ENCODE measurements at regions not wholly inside any gene's neighbourhood (a gene's known extent, or its start where the extent isn't known, plus 50 kb on each side); places are given as distances from the start of the nearest gene placed in this dataset.
A peak's percentile ranks its signal among the peaks of the same experiment; 100 is the strongest.

GRCh38 chr13:34452831-34453230, 489.2 kb upstream of the NBEA start:
- no peak for DNase-seq (ENCODE audit: low spot score)
- in situ Hi-C loops (cut with HindIII; ENCODE audit: low sequenced_read_pairs) = no loop called here

- in situ Hi-C loops (cut with HindIII; ENCODE audit: low sequenced_read_pairs) = no loop called here
- DNase-seq (ENCODE audit: low spot score) = no peak
These were observed 483.0 kb upstream of the NBEA start for GRCh38 chr13:34458756-34459715.

GRCh38 chr13:34459856-34460255, 482.2 kb upstream of the NBEA start:
- no peak for DNase-seq (ENCODE audit: low spot score)
- in situ Hi-C loops (cut with HindIII; ENCODE audit: low sequenced_read_pairs) = no loop called here

GRCh38 chr13:34462843-34463242, 479.2 kb upstream of the NBEA start:
- in situ Hi-C loops (cut with HindIII; ENCODE audit: low sequenced_read_pairs) = no loop called here
- DNase-seq (ENCODE audit: low spot score) = no peak

GRCh38 chr13:34464011-34464410, 478.1 kb upstream of the NBEA start:
- no peak for DNase-seq (ENCODE audit: low spot score)
- in situ Hi-C loops (cut with HindIII; ENCODE audit: low sequenced_read_pairs) = no loop called here

GRCh38 chr13:34465423-34465922, 476.6 kb upstream of the NBEA start:
- DNase-seq (ENCODE audit: low spot score) = no peak

GRCh38 chr13:34466301-34466700, 475.8 kb upstream of the NBEA start:
- DNase-seq (ENCODE audit: low spot score) = no peak
- in situ Hi-C loops (cut with HindIII; ENCODE audit: low sequenced_read_pairs) = no loop called here

More at GRCh38 chr13:34465423-34465922, 476.6 kb upstream of the NBEA start:
- in situ Hi-C loops (cut with HindIII; ENCODE audit: low sequenced_read_pairs) = no loop called here

GRCh38 chr13:34467450-34468083, 474.5 kb upstream of the NBEA start:
- DNase-seq (ENCODE audit: low spot score) = no peak
- in situ Hi-C loops (cut with HindIII; ENCODE audit: low sequenced_read_pairs) = no loop called here

- no peak for DNase-seq (ENCODE audit: low spot score)
- in situ Hi-C loops (cut with HindIII; ENCODE audit: low sequenced_read_pairs) = no loop called here
These were observed 472.7 kb upstream of the NBEA start for GRCh38 chr13:34469196-34469986.

GRCh38 chr13:34474187-34474868, 467.7 kb upstream of the NBEA start:
- in situ Hi-C loops (cut with HindIII; ENCODE audit: low sequenced_read_pairs) = no loop called here

GRCh38 chr13:34478376-34478775, 463.7 kb upstream of the NBEA start:
- DNase-seq (ENCODE audit: low spot score) = no peak
- in situ Hi-C loops (cut with HindIII; ENCODE audit: low sequenced_read_pairs) = no loop called here

More at GRCh38 chr13:34474187-34474868, 467.7 kb upstream of the NBEA start:
- no peak for DNase-seq (ENCODE audit: low spot score)

GRCh38 chr13:34502011-34502410, 440.1 kb upstream of the NBEA start:
- in situ Hi-C loops (cut with HindIII; ENCODE audit: low sequenced_read_pairs) = no loop called here
- no peak for DNase-seq (ENCODE audit: low spot score)

GRCh38 chr13:34502621-34503020, 439.4 kb upstream of the NBEA start:
- no peak for DNase-seq (ENCODE audit: low spot score)
- in situ Hi-C loops (cut with HindIII; ENCODE audit: low sequenced_read_pairs) = no loop called here

GRCh38 chr13:34506796-34507195, 435.3 kb upstream of the NBEA start:
- no peak for DNase-seq (ENCODE audit: low spot score)
- in situ Hi-C loops (cut with HindIII; ENCODE audit: low sequenced_read_pairs) = no loop called here

- DNase-seq (ENCODE audit: low spot score) = no peak
- in situ Hi-C loops (cut with HindIII; ENCODE audit: low sequenced_read_pairs) = no loop called here
These were observed 434.4 kb upstream of the NBEA start for GRCh38 chr13:34507630-34508029.

- no peak for DNase-seq (ENCODE audit: low spot score)
- in situ Hi-C loops (cut with HindIII; ENCODE audit: low sequenced_read_pairs) = no loop called here
These were observed 429.3 kb upstream of the NBEA start for GRCh38 chr13:34512817-34513216.

GRCh38 chr13:34513526-34513925, 428.5 kb upstream of the NBEA start:
- no peak for DNase-seq (ENCODE audit: low spot score)
- in situ Hi-C loops (cut with HindIII; ENCODE audit: low sequenced_read_pairs) = no loop called here

- DNase-seq (ENCODE audit: low spot score) = no peak
- in situ Hi-C loops (cut with HindIII; ENCODE audit: low sequenced_read_pairs) = no loop called here
These were observed 426.9 kb upstream of the NBEA start for GRCh38 chr13:34515201-34515600.

- in situ Hi-C loops (cut with HindIII; ENCODE audit: low sequenced_read_pairs) = no loop called here
- peak; percentile 9 for DNase-seq (ENCODE audit: low spot score)
These were observed 420.9 kb upstream of the NBEA start for GRCh38 chr13:34521171-34521570.
